ENCODE measurements at regions not wholly inside any gene's neighbourhood (a gene's known extent, or its start where the extent isn't known, plus 50 kb on each side); places are given as distances from the start of the nearest gene placed in this dataset.

DNA sequence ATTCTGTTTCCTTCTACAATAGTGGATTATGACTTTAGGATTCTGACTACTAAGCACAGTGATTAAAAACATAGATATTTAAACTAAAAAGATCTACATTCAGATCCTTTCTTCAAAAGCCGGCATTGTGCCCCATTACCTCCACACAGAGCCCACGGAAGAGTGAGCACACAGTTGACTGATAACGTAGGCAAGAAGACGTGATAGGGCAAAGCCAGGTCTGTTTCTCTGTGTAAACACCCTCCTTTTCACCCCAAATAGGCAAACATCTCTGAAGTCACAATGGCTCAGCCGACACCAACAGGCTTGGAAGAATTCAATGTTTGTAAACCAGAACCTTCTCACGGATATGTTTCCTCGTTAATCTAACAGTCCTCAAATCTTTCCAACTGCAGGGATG, 302.9 kb downstream of the CMPK2 start:
- no peak overlapping the region for H3K27ac ChIP-seq
- DNase-seq = no peak
- no peaks in the 10 kb centered on the region for H3K4me1 ChIP-seq
- H3K27me3 ChIP-seq = no peaks in the 10 kb centered on the region
- TF ChIP-seq, protein P1, sequence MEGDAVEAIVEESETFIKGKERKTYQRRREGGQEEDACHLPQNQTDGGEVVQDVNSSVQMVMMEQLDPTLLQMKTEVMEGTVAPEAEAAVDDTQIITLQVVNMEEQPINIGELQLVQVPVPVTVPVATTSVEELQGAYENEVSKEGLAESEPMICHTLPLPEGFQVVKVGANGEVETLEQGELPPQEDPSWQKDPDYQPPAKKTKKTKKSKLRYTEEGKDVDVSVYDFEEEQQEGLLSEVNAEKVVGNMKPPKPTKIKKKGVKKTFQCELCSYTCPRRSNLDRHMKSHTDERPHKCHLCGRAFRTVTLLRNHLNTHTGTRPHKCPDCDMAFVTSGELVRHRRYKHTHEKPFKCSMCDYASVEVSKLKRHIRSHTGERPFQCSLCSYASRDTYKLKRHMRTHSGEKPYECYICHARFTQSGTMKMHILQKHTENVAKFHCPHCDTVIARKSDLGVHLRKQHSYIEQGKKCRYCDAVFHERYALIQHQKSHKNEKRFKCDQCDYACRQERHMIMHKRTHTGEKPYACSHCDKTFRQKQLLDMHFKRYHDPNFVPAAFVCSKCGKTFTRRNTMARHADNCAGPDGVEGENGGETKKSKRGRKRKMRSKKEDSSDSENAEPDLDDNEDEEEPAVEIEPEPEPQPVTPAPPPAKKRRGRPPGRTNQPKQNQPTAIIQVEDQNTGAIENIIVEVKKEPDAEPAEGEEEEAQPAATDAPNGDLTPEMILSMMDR (IDR thresholded peaks at IDR 0.05) = no peak
- no peaks in the 10 kb centered on the region for H3K9me3 ChIP-seq
- H3K36me3 ChIP-seq = no peaks in the 10 kb centered on the region
- ATAC-seq = no peak
- no peak overlapping the region for H3K4me3 ChIP-seq
- intact Hi-C loops (cut with DNase I) = no loop called here

DNA sequence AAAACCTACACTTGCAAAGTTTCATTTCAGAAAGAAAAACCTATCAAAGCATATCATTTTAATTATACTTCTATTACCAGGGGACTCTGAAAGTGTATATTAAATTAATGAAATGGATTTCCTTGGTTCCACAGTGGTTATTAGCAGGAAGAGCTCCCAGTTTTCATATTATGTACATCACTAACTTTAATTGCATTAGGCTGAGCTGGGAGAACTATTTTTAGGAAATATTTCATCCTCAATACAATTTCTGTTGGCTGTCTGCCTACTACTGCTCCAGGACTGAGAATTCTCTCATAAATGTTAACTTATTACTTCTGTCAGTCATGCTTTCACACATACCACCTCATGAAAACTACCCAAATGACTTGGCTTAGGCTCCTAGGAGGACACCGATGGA, 301.4 kb downstream of the CMPK2 start:
- DNase-seq = no peak
- ATAC-seq = no peak
- H3K4me1 ChIP-seq = no peaks in the 10 kb centered on the region
- H3K36me3 ChIP-seq = no peaks in the 10 kb centered on the region
- intact Hi-C loops (cut with DNase I) = no loop called here
- H3K27ac ChIP-seq = no peak overlapping the region
- no peaks in the 10 kb centered on the region for H3K9me3 ChIP-seq
- no peaks in the 10 kb centered on the region for H3K27me3 ChIP-seq
- TF ChIP-seq, protein P1 (IDR thresholded peaks at IDR 0.05) = no peak
- H3K4me3 ChIP-seq = no peak overlapping the region

DNA sequence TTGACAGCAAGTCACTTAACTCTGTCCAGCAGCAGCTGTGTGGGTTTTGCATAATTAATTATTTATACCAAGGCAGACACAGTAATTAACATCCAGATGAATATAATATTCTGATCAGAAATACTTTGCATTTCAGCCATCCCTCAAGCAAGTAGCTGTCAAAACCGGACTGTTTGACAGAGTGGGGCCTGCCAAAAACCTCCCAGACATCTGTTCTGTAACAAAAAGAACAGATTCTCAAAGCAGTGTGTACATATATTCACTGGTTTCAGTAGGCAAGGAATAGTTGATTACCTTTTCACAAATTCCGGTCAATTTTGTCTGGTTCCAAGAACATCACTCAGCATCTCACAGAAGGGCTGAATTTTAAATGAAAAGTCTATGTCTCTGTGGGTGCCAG, 291.6 kb downstream of the CMPK2 start:
- DNase-seq (no peak), ATAC-seq (no peak)
- no peak overlapping the region for H3K27ac ChIP-seq
- H3K36me3 ChIP-seq = no peaks in the 10 kb centered on the region
- H3K27me3 ChIP-seq = no peaks in the 10 kb centered on the region
- intact Hi-C loops (cut with DNase I) = no loop called here
- H3K4me3 ChIP-seq = no peak overlapping the region
- H3K4me1 ChIP-seq = no peaks in the 10 kb centered on the region
- TF ChIP-seq, protein P1 (IDR thresholded peaks at IDR 0.05) = no peak
- H3K9me3 ChIP-seq = no peaks in the 10 kb centered on the region

DNA sequence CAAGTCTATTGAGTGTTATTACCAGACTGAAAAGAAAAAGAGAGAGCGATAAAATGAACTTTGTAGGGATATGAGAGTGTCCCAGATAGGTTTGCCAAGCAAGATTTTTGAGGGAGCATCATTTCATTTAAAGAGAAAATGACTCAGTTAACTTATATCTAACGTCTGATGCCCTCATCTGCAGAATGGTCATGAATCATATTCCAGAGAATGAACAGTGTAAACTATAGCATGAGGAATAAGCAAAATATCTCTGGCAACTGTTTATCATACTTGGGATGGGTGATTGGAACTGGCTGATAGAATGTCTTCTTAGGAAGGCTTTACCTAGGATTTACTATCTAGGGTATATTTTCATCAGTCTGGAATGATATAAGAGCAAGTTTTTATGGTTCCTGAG, 289.4 kb downstream of the CMPK2 start:
- Histone ChIP-seq H3K27ac (no peak overlapping the region), H3K27me3 (no peaks in the 10 kb centered on the region), H3K4me1 (no peaks in the 10 kb centered on the region), H3K9me3 (no peaks in the 10 kb centered on the region), H3K4me3 (no peak overlapping the region), H3K36me3 (no peaks in the 10 kb centered on the region)
- DNase-seq (no peak), ATAC-seq (no peak)
- intact Hi-C loops (cut with DNase I) = no loop called here
- TF ChIP-seq, protein P1 (IDR thresholded peaks at IDR 0.05) = no peak

DNA sequence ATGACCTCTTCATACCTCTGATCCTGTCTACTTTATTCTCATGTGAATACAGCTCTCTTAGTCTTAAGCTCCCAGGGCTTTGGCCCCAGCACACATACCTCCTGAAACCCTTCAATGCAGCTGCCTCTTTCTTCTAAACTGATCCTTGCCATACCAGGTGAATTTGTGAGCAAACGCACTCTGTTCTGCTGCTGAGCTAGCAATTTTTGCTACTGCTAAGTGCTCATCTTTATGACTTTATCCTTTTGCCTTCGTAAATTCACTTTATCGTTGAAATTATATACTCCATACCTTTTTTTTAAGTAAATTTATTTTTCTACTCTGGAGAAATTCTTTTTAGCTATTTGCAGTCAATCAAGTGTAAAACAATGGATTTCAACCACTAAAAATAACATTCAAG, 287.7 kb downstream of the CMPK2 start:
- ATAC-seq (no peak), DNase-seq (no peak)
- intact Hi-C loops (cut with DNase I) = no loop called here
- Histone ChIP-seq H3K9me3 (no peaks in the 10 kb centered on the region), H3K27me3 (no peaks in the 10 kb centered on the region), H3K4me1 (no peaks in the 10 kb centered on the region), H3K4me3 (no peak overlapping the region), H3K36me3 (no peaks in the 10 kb centered on the region), H3K27ac (no peak overlapping the region)
- TF ChIP-seq, protein P1 (IDR thresholded peaks at IDR 0.05) = no peak

DNA sequence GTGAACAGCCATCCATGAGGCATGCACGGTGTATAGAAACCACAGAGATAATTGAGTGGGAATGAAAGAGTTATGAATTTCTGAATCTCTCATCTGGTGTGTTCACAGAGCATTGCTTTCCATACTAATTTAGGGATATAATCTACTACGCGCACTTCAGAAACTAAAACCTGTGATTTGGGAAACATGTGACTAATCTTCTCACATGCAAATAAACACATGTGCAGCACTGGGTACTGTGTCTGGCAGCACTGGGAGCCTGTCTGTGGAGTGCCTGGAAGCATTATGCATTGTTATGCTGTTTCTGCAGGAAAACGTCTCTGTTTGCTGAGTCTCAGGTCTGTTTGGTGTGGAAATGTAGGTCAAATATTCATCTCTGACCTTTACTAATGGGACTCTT, 287.3 kb downstream of the CMPK2 start:
- no peaks in the 10 kb centered on the region for H3K36me3 ChIP-seq

More for the DNA sequence above, 287.3 kb downstream of the CMPK2 start:
- Histone ChIP-seq H3K9me3 (no peaks in the 10 kb centered on the region), H3K27ac (no peak overlapping the region), H3K4me3 (no peak overlapping the region), H3K27me3 (no peaks in the 10 kb centered on the region), H3K4me1 (no peaks in the 10 kb centered on the region)
- ATAC-seq (no peak), DNase-seq (no peak)
- TF ChIP-seq, protein P1 (IDR thresholded peaks at IDR 0.05) = no peak
- intact Hi-C loops (cut with DNase I) = no loop called here
